SK-N-MC (cell line): ENCODE measurements at regions not wholly inside any gene's neighbourhood (a gene's known extent, or its start where the extent isn't known, plus 50 kb on each side); places are given as distances from the start of the nearest gene placed in this dataset.

Source experiments
- DNase-seq: peaks from one replicate; pipeline ENCODE4 v3.0.0-alpha.2; 2011; ENCODE audit warnings: low read depth, low spot score
- H3K27ac ChIP-seq: fragments of 200-600 bp; sonication (generic); 2 replicates; pipeline ENCODE4 v1.5.1; 2016; ENCODE audit warnings: mixed run types
- H3K36me3 ChIP-seq: fragments of 200-600 bp; sonication (generic); 2 replicates; pipeline ENCODE4 v1.6.1; 2017; ENCODE audit warnings: antibody characterized with exemption, low read length, mixed read lengths; ENCODE audit not compliant: insufficient read depth
- H3K4me3 ChIP-seq: fragments of 200-600 bp; sonication (generic); 2 replicates; pipeline ENCODE4 v1.5.1; 2016
- H3K9ac ChIP-seq: fragments of 200-600 bp; sonication (generic); 2 replicates; pipeline ENCODE4 v1.8.0; 2017; ENCODE audit warnings: mixed run types, mixed read lengths; ENCODE audit not compliant: insufficient read length
- H3K9me3 ChIP-seq: fragments of 200-600 bp; sonication (generic); 2 replicates; pipeline ENCODE4 v1.6.1; 2017; ENCODE audit warnings: low read depth, mild to moderate bottlenecking, antibody characterized with exemption, low read length, moderate library complexity, mixed read lengths
- EZH2 ChIP-seq: fragments of 200-600 bp; sonication (generic); IDR thresholded peaks from one replicate; pipeline ENCODE4 v1.6.1; 2017; ENCODE audit warnings: antibody characterized with exemption
- FOXP2 ChIP-seq: optimal IDR thresholded peaks from 2 replicates; pipeline ENCODE3; 2011; ENCODE audit warnings: mild to moderate bottlenecking, moderate library complexity; ENCODE audit not compliant: insufficient read depth; ENCODE audit errors: extremely low read length, control extremely low read depth
- POLR2AphosphoS5 ChIP-seq: IDR thresholded peaks from 2 replicates; pipeline ENCODE4 v1.6.1; 2012; ENCODE audit warnings: mild to moderate bottlenecking, low read depth, low read length, borderline replicate concordance

GRCh38 chr2:121038431-121038830 lies 246.6 kb downstream of the TFCP2L1 start:
- TF ChIP-seq POLR2AphosphoS5 (no peak), EZH2 (no peak), FOXP2 (no peak)
- DNase-seq, result no peak
- H3K9ac ChIP-seq, result peak overlapping the region; percentile 57
- peak overlapping the region; percentile 95 for H3K27ac ChIP-seq
- no peaks in the 10 kb centered on the region for H3K9me3 ChIP-seq
- no peaks in the 10 kb centered on the region for H3K36me3 ChIP-seq
- H3K4me3 ChIP-seq, result peak overlapping the region; percentile 68

DNA sequence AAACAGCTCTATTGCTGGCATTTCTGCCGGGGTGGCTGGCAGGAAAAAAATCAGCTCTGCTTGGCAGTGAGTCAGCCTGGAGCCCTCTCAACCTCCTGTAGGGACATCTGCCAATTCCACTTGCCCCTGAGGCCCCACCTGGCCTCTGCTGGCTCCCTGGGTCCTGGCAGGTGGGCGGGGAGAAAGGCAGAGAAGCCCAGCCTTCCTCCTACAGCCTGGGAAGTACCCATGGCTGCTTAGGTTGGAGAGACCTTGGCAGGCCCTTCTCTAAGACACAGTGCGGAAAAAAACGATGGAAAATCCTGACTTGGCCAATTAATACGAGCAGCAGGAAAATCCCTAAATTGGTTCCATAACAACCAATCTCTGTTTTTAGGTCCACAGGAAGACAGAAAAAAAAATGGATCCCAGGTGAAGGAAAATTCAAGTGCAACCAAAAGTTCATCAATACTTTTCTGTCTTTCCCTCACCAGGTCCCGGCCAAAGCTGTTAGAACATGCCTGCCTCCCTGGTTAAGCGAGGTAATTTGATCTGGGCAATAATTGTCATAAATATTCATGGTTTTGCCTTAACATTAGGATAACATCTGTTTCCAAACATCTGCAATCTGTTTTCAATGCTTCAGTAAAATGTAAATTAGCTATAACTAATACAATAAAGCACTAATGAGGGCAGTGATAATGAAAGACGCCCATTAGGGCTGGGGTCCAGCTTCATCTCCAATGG lies 245.9 kb downstream of the TFCP2L1 start:
- peak overlapping the region; percentile 57 for H3K9ac ChIP-seq
- H3K4me3 ChIP-seq, result peak overlapping the region; percentile 68
- DNase-seq, result peak; percentile 50
- no peaks in the 10 kb centered on the region for H3K9me3 ChIP-seq
- H3K27ac ChIP-seq, result peak overlapping the region; percentile 95
- no peaks in the 10 kb centered on the region for H3K36me3 ChIP-seq
- TF ChIP-seq FOXP2, result no peak
- no peak for TF ChIP-seq POLR2AphosphoS5

- Histone ChIP-seq H3K9me3 (no peaks in the 10 kb centered on the region), H3K4me3 (peak overlapping the region; percentile 68), H3K27ac (peak overlapping the region; percentile 95; the same call in 1 of the 2 replicates), H3K9ac (no peak overlapping the region), H3K36me3 (no peaks in the 10 kb centered on the region)
- TF ChIP-seq POLR2AphosphoS5 (peak; percentile 60; the same call in 1 of the 2 replicates), FOXP2 (no peak), EZH2 (no peak)
- DNase-seq, result no peak
These were observed 245.3 kb downstream of the TFCP2L1 start for GRCh38 chr2:121039679-121040078.

GRCh38 chr2:121041516-121041915 lies 243.5 kb downstream of the TFCP2L1 start:
- no peak for DNase-seq
- no peaks in the 10 kb centered on the region for H3K36me3 ChIP-seq
- H3K27ac ChIP-seq, result no peak overlapping the region
- TF ChIP-seq FOXP2 (no peak), POLR2AphosphoS5 (no peak), EZH2 (no peak)
- H3K9ac ChIP-seq, result no peak overlapping the region
- H3K9me3 ChIP-seq, result no peaks in the 10 kb centered on the region
- H3K4me3 ChIP-seq, result no peak overlapping the region

DNA sequence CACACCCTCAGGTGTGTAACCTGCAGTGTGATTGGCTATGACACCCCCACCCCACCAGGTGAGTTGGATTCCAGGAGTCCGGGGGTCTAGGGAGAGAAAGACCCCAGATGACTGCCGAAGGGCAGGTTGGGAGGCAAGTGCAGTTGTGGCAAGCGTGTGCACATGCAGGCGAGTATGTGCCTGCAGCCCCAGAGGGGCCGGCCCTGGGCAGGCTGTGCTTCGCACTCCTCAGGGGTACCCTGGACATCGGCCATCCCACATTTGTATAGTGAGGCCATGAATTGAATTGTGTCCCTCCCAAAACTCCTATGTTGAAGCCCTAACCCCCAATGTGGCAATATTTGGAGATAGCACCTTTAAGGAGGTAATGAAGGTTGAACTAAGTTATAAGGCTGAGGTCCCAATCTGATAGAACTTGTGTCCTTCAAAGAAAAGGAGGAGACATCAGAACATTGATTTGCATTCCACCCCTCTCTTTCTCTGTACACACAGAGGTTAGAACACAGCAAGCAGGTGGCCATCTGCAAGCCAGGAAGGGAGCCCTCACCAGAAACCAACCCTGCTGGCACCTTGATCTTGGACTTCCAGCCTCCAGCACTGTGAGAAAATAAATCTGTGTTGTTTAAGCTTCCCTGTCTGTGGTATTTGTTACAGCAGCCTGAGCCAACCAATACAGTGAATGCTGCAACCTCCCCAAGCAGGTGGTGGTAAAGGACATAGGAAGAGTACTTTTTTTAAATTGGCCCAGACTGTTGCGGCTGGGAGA lies 241.8 kb downstream of the TFCP2L1 start:
- Histone ChIP-seq H3K4me3 (no peak overlapping the region), H3K27ac (no peak overlapping the region), H3K36me3 (no peaks in the 10 kb centered on the region), H3K9ac (no peak overlapping the region), H3K9me3 (no peaks in the 10 kb centered on the region)
- no peak for TF ChIP-seq POLR2AphosphoS5
- no peak for TF ChIP-seq EZH2
- no peak for TF ChIP-seq FOXP2
- DNase-seq, result no peak

GRCh38 chr2:121043827-121044222 lies 241.2 kb downstream of the TFCP2L1 start:
- no peak for DNase-seq
- H3K36me3 ChIP-seq, result no peaks in the 10 kb centered on the region
- TF ChIP-seq EZH2 (no peak), POLR2AphosphoS5 (no peak), FOXP2 (no peak)
- H3K27ac ChIP-seq, result no peak overlapping the region
- no peak overlapping the region for H3K9ac ChIP-seq
- H3K9me3 ChIP-seq, result no peaks in the 10 kb centered on the region
- H3K4me3 ChIP-seq, result no peak overlapping the region

DNA sequence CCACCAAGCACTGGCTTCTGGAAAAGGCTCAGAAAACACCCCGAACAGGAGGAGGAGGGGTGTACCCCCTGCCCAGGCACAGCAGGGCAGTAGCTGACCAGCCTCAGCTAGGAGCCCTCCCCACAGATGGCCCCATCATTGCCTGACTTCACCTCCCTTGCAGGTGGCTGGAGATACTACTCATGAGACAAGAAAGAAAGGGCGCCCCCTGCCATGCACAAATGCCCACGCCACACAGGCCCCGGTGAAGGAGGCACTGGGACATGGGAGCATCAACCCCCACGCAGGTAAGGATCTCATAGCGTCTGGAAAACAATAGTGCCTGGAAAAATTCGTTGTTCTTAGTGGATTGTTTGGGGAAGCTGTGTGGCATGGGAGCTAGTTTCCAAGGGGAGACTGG lies 240.6 kb downstream of the TFCP2L1 start:
- H3K27ac ChIP-seq, result no peak overlapping the region
- H3K9me3 ChIP-seq, result no peaks in the 10 kb centered on the region
- no peak for DNase-seq
- no peak overlapping the region for H3K9ac ChIP-seq
- TF ChIP-seq POLR2AphosphoS5 (no peak), FOXP2 (no peak), EZH2 (no peak)
- H3K36me3 ChIP-seq, result no peaks in the 10 kb centered on the region
- H3K4me3 ChIP-seq, result no peak overlapping the region

- no peak for DNase-seq
- H3K36me3 ChIP-seq, result no peaks in the 10 kb centered on the region
- no peak overlapping the region for H3K27ac ChIP-seq
- no peak for TF ChIP-seq POLR2AphosphoS5
- no peak for TF ChIP-seq EZH2
- no peak for TF ChIP-seq FOXP2
- H3K9me3 ChIP-seq, result no peaks in the 10 kb centered on the region
- no peak overlapping the region for H3K4me3 ChIP-seq
- H3K9ac ChIP-seq, result no peak overlapping the region
These were observed 239.8 kb downstream of the TFCP2L1 start for GRCh38 chr2:121045245-121045644.

DNA sequence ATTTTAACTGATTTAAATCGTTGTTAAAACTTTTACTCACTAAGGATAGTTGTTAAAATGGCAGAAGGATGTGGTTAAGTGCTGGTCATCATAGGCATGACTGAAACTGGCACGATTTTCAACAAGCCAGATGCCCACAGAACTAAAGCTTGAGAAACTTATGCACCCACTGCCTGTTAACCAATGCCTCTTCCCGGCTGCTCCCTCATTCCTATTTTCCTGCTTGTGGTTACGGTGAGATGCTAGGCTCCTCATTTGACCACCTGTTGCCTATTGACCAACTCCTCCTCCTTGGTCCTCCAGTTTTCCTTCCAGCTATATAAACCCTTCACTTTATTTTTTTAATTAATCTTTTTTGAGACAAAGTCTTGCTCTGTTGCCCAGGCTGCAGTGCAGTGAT lies 238.7 kb downstream of the TFCP2L1 start:
- H3K36me3 ChIP-seq, result no peaks in the 10 kb centered on the region
- no peak for TF ChIP-seq EZH2
- no peak for TF ChIP-seq FOXP2
- TF ChIP-seq POLR2AphosphoS5, result no peak
- no peak overlapping the region for H3K4me3 ChIP-seq
- H3K9ac ChIP-seq, result no peak overlapping the region
- H3K9me3 ChIP-seq, result no peaks in the 10 kb centered on the region
- H3K27ac ChIP-seq, result no peak overlapping the region
- no peak for DNase-seq
